Fibroblast of the aortic adventitia (primary cell): ENCODE measurements at regions not wholly inside any gene's neighbourhood (a gene's known extent, or its start where the extent isn't known, plus 50 kb on each side); places are given as distances from the start of the nearest gene placed in this dataset.

Source experiments
- DNase-seq: peaks from one replicate; pipeline ENCODE4 v3.0.0-alpha.2; 2010; ENCODE audit warnings: low read depth
- H3K4me3 ChIP-seq: 2 replicates; pipeline ENCODE4 v1.5.1; 2011; ENCODE audit warnings: low read depth, mild to moderate bottlenecking, control low read depth, low read length, moderate library complexity
- TF ChIP-seq, protein P1 (sequence below): IDR thresholded peaks from 2 replicates; pipeline ENCODE4 v1.5.1; 2011; ENCODE audit warnings: mild to moderate bottlenecking, low read length, control low read depth, inconsistent platforms; ENCODE audit not compliant: insufficient read depth

DNA sequence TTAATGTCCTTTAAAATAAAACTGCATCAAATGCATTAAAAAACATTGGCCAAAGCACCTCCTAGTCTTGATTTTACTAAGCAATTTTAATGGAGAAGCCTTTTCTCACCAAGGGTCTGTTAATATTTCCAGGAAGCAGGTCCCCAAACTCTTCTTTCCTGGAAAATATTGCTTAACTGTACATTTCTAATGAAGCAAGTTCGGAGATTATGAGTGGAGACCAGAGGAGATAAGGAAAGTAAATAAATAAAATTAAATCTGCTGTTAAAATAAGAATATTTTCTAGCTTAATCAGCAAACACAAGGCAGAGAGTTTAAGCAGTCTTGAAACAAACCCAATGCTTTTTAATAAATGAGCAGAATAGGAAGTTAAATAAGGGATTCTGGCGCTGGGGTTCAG lies 322.4 kb downstream of the PTEN start:
- DNase-seq: no peak
- no peak overlapping the region for H3K4me3 ChIP-seq

DNA sequence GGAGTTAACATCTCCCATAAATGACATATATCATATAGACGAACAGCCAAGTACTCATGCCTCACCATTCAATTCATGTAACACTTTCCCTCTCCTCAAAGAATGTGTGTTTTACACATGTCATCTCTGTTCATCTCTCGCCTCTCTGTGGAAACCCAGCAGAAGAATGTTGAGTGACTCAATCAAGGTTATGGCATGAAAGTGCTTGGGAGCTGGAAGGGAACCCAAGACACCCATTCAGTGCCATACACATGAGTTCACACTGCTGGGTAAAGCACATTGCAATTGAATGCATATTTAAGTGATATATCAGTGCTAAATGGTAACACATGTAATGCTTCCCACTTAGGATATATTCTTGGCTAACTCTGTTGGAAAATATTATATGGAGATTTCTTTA lies 322.9 kb downstream of the PTEN start:
- TF ChIP-seq, protein P1, sequence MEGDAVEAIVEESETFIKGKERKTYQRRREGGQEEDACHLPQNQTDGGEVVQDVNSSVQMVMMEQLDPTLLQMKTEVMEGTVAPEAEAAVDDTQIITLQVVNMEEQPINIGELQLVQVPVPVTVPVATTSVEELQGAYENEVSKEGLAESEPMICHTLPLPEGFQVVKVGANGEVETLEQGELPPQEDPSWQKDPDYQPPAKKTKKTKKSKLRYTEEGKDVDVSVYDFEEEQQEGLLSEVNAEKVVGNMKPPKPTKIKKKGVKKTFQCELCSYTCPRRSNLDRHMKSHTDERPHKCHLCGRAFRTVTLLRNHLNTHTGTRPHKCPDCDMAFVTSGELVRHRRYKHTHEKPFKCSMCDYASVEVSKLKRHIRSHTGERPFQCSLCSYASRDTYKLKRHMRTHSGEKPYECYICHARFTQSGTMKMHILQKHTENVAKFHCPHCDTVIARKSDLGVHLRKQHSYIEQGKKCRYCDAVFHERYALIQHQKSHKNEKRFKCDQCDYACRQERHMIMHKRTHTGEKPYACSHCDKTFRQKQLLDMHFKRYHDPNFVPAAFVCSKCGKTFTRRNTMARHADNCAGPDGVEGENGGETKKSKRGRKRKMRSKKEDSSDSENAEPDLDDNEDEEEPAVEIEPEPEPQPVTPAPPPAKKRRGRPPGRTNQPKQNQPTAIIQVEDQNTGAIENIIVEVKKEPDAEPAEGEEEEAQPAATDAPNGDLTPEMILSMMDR: no peak
- H3K4me3 ChIP-seq: no peak overlapping the region
- DNase-seq: peak; percentile 76

More for the DNA sequence above, 322.4 kb downstream of the PTEN start:
- TF ChIP-seq, protein P1: no peak

DNA sequence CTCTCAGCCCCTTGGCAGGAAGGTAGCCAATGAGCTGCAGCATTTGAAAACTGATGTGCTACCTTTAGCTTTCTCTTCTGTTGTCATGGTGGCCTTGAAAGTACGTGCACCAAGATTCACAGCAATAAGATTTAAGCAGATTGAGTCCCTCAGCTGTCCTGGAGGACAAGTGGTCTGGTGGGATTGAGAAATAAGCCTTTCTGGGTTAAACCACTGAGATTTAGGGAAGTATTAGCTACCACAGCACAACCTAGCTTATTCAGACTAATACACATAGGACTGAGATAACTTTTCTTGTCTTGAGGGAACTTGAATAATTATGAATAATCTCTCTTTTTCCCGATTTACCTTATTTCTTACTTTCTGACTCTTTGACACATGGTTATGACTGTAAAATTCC lies 324.0 kb downstream of the PTEN start:
- TF ChIP-seq, protein P1: no peak
- no peak for DNase-seq
- H3K4me3 ChIP-seq: no peak overlapping the region

DNA sequence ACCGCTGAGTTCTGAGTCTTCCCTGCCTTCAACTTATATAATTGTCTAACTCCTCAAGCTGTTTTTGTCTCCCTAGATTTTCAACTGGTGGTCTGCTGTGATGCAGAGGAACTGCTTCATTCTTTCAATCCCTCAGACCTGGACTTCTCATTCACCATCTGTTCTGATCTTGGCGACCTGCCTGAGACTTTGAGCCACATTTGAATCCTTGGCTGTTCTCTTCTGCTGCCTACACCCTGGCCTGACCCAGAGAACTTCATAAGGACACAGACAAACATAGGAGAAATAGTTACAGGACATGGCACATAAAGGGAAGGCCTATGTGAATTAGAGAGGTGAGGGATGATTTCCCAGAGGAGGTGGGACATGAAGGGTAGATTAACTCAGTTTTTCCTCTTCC lies 326.7 kb downstream of the PTEN start:
- TF ChIP-seq, protein P1: no peak
- no peak overlapping the region for H3K4me3 ChIP-seq
- DNase-seq: no peak

DNA sequence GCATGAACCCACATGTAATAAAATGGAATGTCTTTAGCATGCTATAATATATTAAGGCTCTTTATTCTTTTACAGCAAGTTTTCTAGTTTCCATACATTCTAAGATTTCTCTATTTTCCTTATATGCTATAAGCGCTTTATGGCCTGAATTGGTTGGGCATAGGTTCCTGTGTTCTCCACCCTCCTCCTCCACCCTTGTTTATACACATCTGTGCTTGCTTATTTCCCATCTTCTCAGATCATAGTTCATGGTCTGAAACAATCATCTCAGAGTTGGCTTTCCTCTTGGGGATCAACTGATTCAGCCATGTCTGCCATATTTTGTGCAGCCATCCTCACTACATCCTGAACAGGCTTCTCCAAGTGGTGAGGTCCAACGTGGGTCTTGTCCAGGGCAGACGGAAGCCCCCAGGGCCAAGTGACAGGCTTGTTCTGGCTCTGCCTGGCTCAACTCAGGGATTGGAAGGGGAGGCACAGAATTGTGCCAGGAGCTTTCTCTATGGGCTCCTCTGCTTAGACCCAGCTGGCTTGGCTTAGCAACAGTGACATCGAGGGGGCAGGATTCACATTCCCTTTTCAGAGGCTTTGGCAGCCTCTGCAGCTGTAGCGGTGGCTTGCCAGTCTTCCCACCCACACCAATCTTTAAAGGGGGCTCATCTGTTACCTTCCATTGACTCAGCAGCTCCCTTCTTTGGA lies 327.3 kb downstream of the PTEN start:
- DNase-seq: no peak
- no peak overlapping the region for H3K4me3 ChIP-seq
- TF ChIP-seq, protein P1: no peak

DNA sequence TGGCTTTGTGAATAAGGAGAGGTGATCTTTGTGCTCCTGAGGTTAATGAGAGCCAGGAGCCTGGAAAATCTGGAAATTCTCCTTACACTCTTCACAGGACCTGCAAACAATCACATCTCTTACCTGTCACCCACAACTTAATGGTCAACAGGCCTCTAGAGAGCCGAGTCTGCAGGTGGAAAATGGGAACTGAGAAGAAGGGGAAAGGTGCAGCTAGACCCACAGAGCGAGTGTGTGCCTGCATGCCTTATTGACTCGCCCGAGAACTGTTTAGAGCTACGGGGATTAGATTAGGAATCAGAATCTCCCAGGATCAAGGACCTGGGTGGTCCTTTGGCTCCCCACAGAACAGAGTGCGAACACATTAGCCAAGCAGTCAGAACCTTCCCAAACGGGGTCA lies 329.6 kb downstream of the PTEN start:
- TF ChIP-seq, protein P1: no peak

More for the DNA sequence above, 329.6 kb downstream of the PTEN start:
- H3K4me3 ChIP-seq: no peak overlapping the region
- no peak for DNase-seq
